H1 (cell line): ENCODE measurements at regions not wholly inside any gene's neighbourhood (a gene's known extent, or its start where the extent isn't known, plus 50 kb on each side); places are given as distances from the start of the nearest gene placed in this dataset.

Experiments used
- CTCF ChIA-PET: fragments of 300-600 bp; sonication (Branson Sonifier 250); formaldehyde crosslinking; loops from one replicate; lab custom pipeline; 2021; ENCODE audit not compliant: partially characterized antibody; lab: Charles Lee
- POLR2A ChIA-PET: fragments of 300-600 bp; sonication (Branson Sonifier 250); formaldehyde crosslinking; loops from one replicate; lab custom pipeline; 2021; ENCODE audit warnings: inconsistent platforms; ENCODE audit not compliant: partially characterized antibody; lab: Charles Lee
- DNase-seq, 2 experiments: peaks; one replicate each; pipeline versions ENCODE4 v3.0.0 to v3.0.0-alpha.2; 2010 to 2022; ENCODE audit warnings: low spot score in 2 of 2, low read depth in 1 of 2, mixed read lengths in 1 of 2
- FAIRE-seq: peaks from 2 replicates; lab custom pipeline; 2011; peaks lifted over from hg19 to GRCh38; lab: Jason Lieb, UNC
- H2AFZ ChIP-seq: 2 replicates; pipeline ENCODE4 v1.8.1; 2012; ENCODE audit warnings: low read length, inconsistent platforms
- H2AK5ac ChIP-seq: 2 replicates; pipeline ENCODE4 v1.6.1; 2013; ENCODE audit warnings: low read depth, low read length
- H2BK120ac ChIP-seq: replicated peaks from 2 replicates; pipeline ENCODE3; 2013; ENCODE audit warnings: low read depth, low read length, inconsistent platforms
- H2BK12ac ChIP-seq: 2 replicates; pipeline ENCODE4 v1.6.1; 2013; ENCODE audit warnings: low read depth, low read length
- H2BK15ac ChIP-seq: 2 replicates; pipeline ENCODE4 v1.6.1; 2013; ENCODE audit warnings: low read length
- H2BK20ac ChIP-seq: 2 replicates; pipeline ENCODE4 v1.6.1; 2013; ENCODE audit warnings: low read length
- H2BK5ac ChIP-seq: 2 replicates; pipeline ENCODE4 v1.6.1; 2013; ENCODE audit warnings: low read depth, low read length
- H3K14ac ChIP-seq: 2 replicates; pipeline ENCODE4 v1.6.1; 2013; ENCODE audit warnings: inconsistent platforms; ENCODE audit not compliant: insufficient read length
- H3K18ac ChIP-seq: 2 replicates; pipeline ENCODE4 v1.6.1; 2013; ENCODE audit warnings: low read length; ENCODE audit errors: extremely low read depth
- H3K23ac ChIP-seq: 2 replicates; pipeline ENCODE4 v1.6.1; 2013; ENCODE audit warnings: inconsistent platforms; ENCODE audit not compliant: insufficient read length
- H3K23me2 ChIP-seq: 2 replicates; pipeline ENCODE4 v1.6.1; 2013; ENCODE audit warnings: low read depth, low read length
- H3K27ac ChIP-seq: 2 replicates; pipeline ENCODE4 v1.6.1; 2011; ENCODE audit warnings: low read depth, low read length, inconsistent platforms
- H3K27me3 ChIP-seq, 4 experiments: replicated peaks in 1 of 4; 1 replicate in 1 of 4; 2 replicates in 3 of 4; pipeline versions ENCODE4 v1.6.1 to v1.8.1; 2011 to 2013; ENCODE audit warnings: low read length in 3 of 4, mild to moderate bottlenecking in 3 of 4, inconsistent platforms in 2 of 4, mixed read lengths in 2 of 4, moderate library complexity in 1 of 4; ENCODE audit not compliant: control insufficient read depth in 3 of 4, insufficient read depth in 3 of 4; ENCODE audit errors: extremely low read depth in 1 of 4
- H3K36me3 ChIP-seq, 4 experiments: 2 replicates each; pipeline versions ENCODE4 v1.6.1 to v1.8.1; 2011 to 2013; ENCODE audit warnings: mild to moderate bottlenecking in 4 of 4, low read length in 3 of 4, moderate library complexity in 2 of 4, control low read depth in 1 of 4, inconsistent platforms in 1 of 4; ENCODE audit not compliant: insufficient read depth in 4 of 4, control insufficient read depth in 2 of 4
- H3K4ac ChIP-seq: replicated peaks from 2 replicates; pipeline ENCODE3; 2013; ENCODE audit warnings: low read length, low read depth, mixed read lengths, inconsistent platforms; ENCODE audit not compliant: insufficient read length
- H3K4me1 ChIP-seq, 4 experiments: replicated peaks in 1 of 4; 1 replicate in 1 of 4; 2 replicates in 3 of 4; pipeline versions ENCODE4 v1.6.1 to v1.8.1; 2011 to 2013; ENCODE audit warnings: low read length in 3 of 4, inconsistent platforms in 2 of 4, mixed read lengths in 1 of 4; ENCODE audit not compliant: insufficient read depth in 4 of 4, control insufficient read depth in 3 of 4
- H3K4me2 ChIP-seq, 2 experiments: 2 replicates each; pipeline versions ENCODE4 v1.6.1 to v1.8.1; 2011 to 2013; ENCODE audit warnings: low read depth in 2 of 2, low read length in 2 of 2, control low read depth in 1 of 2, inconsistent platforms in 1 of 2, mild to moderate bottlenecking in 1 of 2; ENCODE audit not compliant: insufficient read depth in 1 of 2
- H3K4me3 ChIP-seq, 4 experiments: fragments of 200-600, 300-600 bp in 1 of 4; sonication (generic), shearing (Covaris generic), sonication (Bioruptor Twin) in 1 of 4; 2 replicates each; pipeline versions ENCODE4 v1.5.1 to v1.8.1; 2011 to 2016; ENCODE audit warnings: low read length in 4 of 4, low read depth in 3 of 4, control low read depth in 2 of 4, inconsistent platforms in 2 of 4, mild to moderate bottlenecking in 2 of 4, mixed read lengths in 1 of 4, moderate library complexity in 1 of 4; ENCODE audit not compliant: insufficient read depth in 2 of 4; ENCODE audit errors: extremely low read depth in 1 of 4
- H3K56ac ChIP-seq: replicated peaks from 2 replicates; pipeline ENCODE3; 2013; ENCODE audit warnings: low read depth, mild to moderate bottlenecking, mixed read lengths, low read length, inconsistent platforms; ENCODE audit not compliant: insufficient read length
- H3K79me1 ChIP-seq: 2 replicates; pipeline ENCODE4 v1.6.1; 2013; ENCODE audit warnings: low read depth, low read length, control low read depth
- H3K79me2 ChIP-seq, 2 experiments: 2 replicates each; pipeline versions ENCODE4 v1.6.1 to v1.8.1; 2012 to 2013; ENCODE audit warnings: low read length in 2 of 2, mild to moderate bottlenecking in 2 of 2, inconsistent platforms in 1 of 2; ENCODE audit not compliant: insufficient read depth in 2 of 2, control insufficient read depth in 1 of 2
- H3K9ac ChIP-seq, 4 experiments: replicated peaks in 1 of 4; 1 replicate in 1 of 4; 2 replicates in 3 of 4; pipeline versions ENCODE4 v1.6.1 to v1.8.1; 2011 to 2013; ENCODE audit warnings: low read depth in 3 of 4, low read length in 3 of 4, control low read depth in 2 of 4, mild to moderate bottlenecking in 2 of 4, moderate library complexity in 2 of 4, inconsistent platforms in 1 of 4; ENCODE audit errors: extremely low read depth in 1 of 4
- H3K9me3 ChIP-seq, 2 experiments: 2 replicates each; pipeline versions ENCODE4 v1.6.1 to v1.8.1; 2012 to 2013; ENCODE audit warnings: mild to moderate bottlenecking in 2 of 2, moderate library complexity in 2 of 2, control low read depth in 1 of 2, inconsistent platforms in 1 of 2, low read depth in 1 of 2, low read length in 1 of 2, mixed read lengths in 1 of 2; ENCODE audit not compliant: insufficient read depth in 2 of 2
- H4K20me1 ChIP-seq, 2 experiments: replicated peaks in 1 of 2; 2 replicates each; pipeline versions ENCODE3 to v1.8.1; 2011 to 2013; ENCODE audit warnings: inconsistent platforms in 2 of 2, low read length in 2 of 2, mild to moderate bottlenecking in 1 of 2; ENCODE audit not compliant: insufficient read depth in 2 of 2, control insufficient read depth in 1 of 2
- H4K5ac ChIP-seq: 2 replicates; pipeline ENCODE4 v1.6.1; 2013; ENCODE audit warnings: low read length, low read depth, mixed read lengths, inconsistent platforms; ENCODE audit not compliant: insufficient read length
- H4K8ac ChIP-seq: 2 replicates; pipeline ENCODE4 v1.8.0; 2013; ENCODE audit warnings: mild to moderate bottlenecking, moderate library complexity, low read length, inconsistent platforms; ENCODE audit not compliant: insufficient read depth; ENCODE audit errors: extremely low read depth
- H4K91ac ChIP-seq: replicated peaks from 2 replicates; pipeline ENCODE3; 2013; ENCODE audit warnings: low read length, mixed read lengths, inconsistent platforms; ENCODE audit not compliant: insufficient read length
- EGR1 ChIP-seq: IDR thresholded peaks from 2 replicates; pipeline ENCODE4 v1.6.1; 2011; ENCODE audit warnings: low read depth, low read length, borderline replicate concordance
- HDAC6 ChIP-seq: IDR thresholded peaks from one replicate; pipeline ENCODE4 v1.7.1; 2012; ENCODE audit warnings: low read depth, mild to moderate bottlenecking, inconsistent platforms, low read length, moderate library complexity
- JUN ChIP-seq: IDR thresholded peaks from 2 replicates; pipeline ENCODE4 v1.6.1; 2011; ENCODE audit warnings: low read depth, mild to moderate bottlenecking, improper control_type of control experiment, low read length
- JUND ChIP-seq: IDR thresholded peaks from 2 replicates; pipeline ENCODE4 v1.6.1; 2011; ENCODE audit warnings: mild to moderate bottlenecking, improper control_type of control experiment, low read length
- KDM4A ChIP-seq: IDR thresholded peaks from one replicate; pipeline ENCODE4 v1.7.1; 2012; ENCODE audit warnings: low read depth, mild to moderate bottlenecking, moderate library complexity, low read length, inconsistent platforms; ENCODE audit not compliant: severe bottlenecking
- POLR2AphosphoS5 ChIP-seq: IDR thresholded peaks from 2 replicates; pipeline ENCODE4 v1.6.1; 2011; ENCODE audit warnings: low read depth, low read length
- POU5F1 ChIP-seq: IDR thresholded peaks from 2 replicates; pipeline ENCODE4 v1.6.1; 2011; ENCODE audit warnings: low read depth, mild to moderate bottlenecking, low read length, moderate library complexity
- SP2 ChIP-seq: IDR thresholded peaks from 2 replicates; pipeline ENCODE4 v1.6.1; 2012; ENCODE audit warnings: mild to moderate bottlenecking, low read length, inconsistent platforms
- TAF1 ChIP-seq: IDR thresholded peaks from 2 replicates; pipeline ENCODE4 v1.6.1; 2011; ENCODE audit warnings: mild to moderate bottlenecking, low read depth, low read length
- TBP ChIP-seq: IDR thresholded peaks from 2 replicates; pipeline ENCODE4 v1.6.1; 2011; ENCODE audit warnings: low read depth, low read length, improper control_type of control experiment
- TEAD4 ChIP-seq: IDR thresholded peaks from 2 replicates; pipeline ENCODE4 v1.6.1; 2012; ENCODE audit warnings: low read depth, low read length, inconsistent platforms, mixed read lengths
- ZNF274 ChIP-seq: IDR thresholded peaks from 2 replicates; pipeline ENCODE4 v1.7.0; 2012; ENCODE audit warnings: low read length, borderline replicate concordance; ENCODE audit errors: extremely low read depth
- WGBS, 2 experiments: shearing (Covaris generic) in 1 of 2; methylation state at CpG; one replicate each; pipeline versions ENCODE4 v1.1.6 to v1.1.7; 2013 to 2015; ENCODE audit warnings: low lambda C conversion rate in 2 of 2, mixed read lengths in 2 of 2, inconsistent platforms in 1 of 2, low coverage in 1 of 2, missing lambda C conversion rate in 1 of 2; ENCODE audit not compliant: insufficient replicate concordance in 2 of 2, insufficient coverage in 1 of 2, insufficient read length in 1 of 2; ENCODE audit errors: extremely low coverage in 1 of 2, missing lambda C conversion rate in 1 of 2; 5-methylcytosine and 5-hydroxymethylcytosine counted together
- TF ChIP-seq, protein P1 (sequence below): IDR thresholded peaks from 2 replicates; pipeline ENCODE4 v1.6.1; 2012; ENCODE audit warnings: inconsistent platforms
- TF ChIP-seq, protein P2 (sequence below): IDR thresholded peaks from 2 replicates; pipeline ENCODE4 v1.6.1; 2011; ENCODE audit warnings: low read length, improper control_type of control experiment
- TF ChIP-seq, protein P3 (sequence below): IDR thresholded peaks from 2 replicates; pipeline ENCODE4 v1.6.1; 2011; ENCODE audit warnings: low read depth, mild to moderate bottlenecking, low read length; ENCODE audit not compliant: insufficient read depth

DNA sequence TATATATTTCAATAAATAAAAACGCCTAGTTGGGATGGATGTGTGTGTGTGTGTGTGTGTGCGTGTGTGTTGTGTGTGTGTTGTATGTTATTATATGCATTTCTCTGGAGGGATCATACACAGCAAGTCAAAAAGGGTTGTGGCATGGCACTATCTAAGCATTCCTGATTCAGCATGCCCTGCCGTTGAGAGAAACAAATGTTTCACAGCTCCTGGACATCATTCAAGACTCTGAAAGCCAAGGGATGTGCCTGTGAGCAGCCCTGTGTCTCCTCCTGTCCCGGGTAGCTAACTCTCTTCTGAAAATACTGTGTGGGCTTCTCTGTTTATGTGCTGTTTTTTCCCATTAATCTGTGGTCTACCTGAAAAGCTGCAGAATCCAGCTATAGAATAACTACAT, 197.9 kb upstream of the SETBP1 start:
- Histone ChIP-seq H3K4me1 (no peaks in the 10 kb centered on the region), H2BK20ac (no peak overlapping the region), H2BK15ac (no peak overlapping the region), H3K4me3 (no peak overlapping the region), H3K27ac (no peak overlapping the region), H2BK120ac (no peak overlapping the region), H2BK12ac (no peak overlapping the region), H3K27me3 (no peaks in the 10 kb centered on the region), H3K36me3 (no peaks in the 10 kb centered on the region), H3K4ac (no peak overlapping the region), H3K9ac (no peak overlapping the region), H4K91ac (no peak overlapping the region), H2AK5ac (no peak overlapping the region), H3K56ac (no peak overlapping the region), H3K23ac (no peak overlapping the region), H4K5ac (no peak overlapping the region), H3K79me1 (no peaks in the 10 kb centered on the region), H3K14ac (no peak overlapping the region), H4K8ac (no peak overlapping the region), H2AFZ (no peak overlapping the region), H3K4me2 (no peak overlapping the region), H3K9me3 (peaks cover 12 to 17% of the 10 kb centered on the region in 2 experiments), H3K23me2 (0 out of 2 replicates have a peak, but pooled peaks cover 2% of the 10 kb centered on the region), H3K79me2 (no peaks in the 10 kb centered on the region), H2BK5ac (no peak overlapping the region), H3K18ac (no peak overlapping the region), H4K20me1 (no peaks in the 10 kb centered on the region)
- 91% methylated on average over 4 of the region's 4 CpGs; no CpG with 5 or more reads in 1 of the 2 experiments for WGBS, 2 experiments
- ChIA-PET POLR2A (no interaction called here), CTCF (no interaction called here)
- FAIRE-seq (no peak), DNase-seq (no peak)
- TF ChIP-seq EGR1 (no peak), JUND (no peak), KDM4A (no peak), TBP (no peak), TEAD4 (no peak), TAF1 (no peak), HDAC6 (no peak), POLR2AphosphoS5 (no peak), POU5F1 (no peak), SP2 (no peak), ZNF274 (no peak), JUN (no peak)
- TF ChIP-seq, protein P1, sequence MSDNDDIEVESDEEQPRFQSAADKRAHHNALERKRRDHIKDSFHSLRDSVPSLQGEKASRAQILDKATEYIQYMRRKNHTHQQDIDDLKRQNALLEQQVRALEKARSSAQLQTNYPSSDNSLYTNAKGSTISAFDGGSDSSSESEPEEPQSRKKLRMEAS = no peak
- TF ChIP-seq, protein P2, sequence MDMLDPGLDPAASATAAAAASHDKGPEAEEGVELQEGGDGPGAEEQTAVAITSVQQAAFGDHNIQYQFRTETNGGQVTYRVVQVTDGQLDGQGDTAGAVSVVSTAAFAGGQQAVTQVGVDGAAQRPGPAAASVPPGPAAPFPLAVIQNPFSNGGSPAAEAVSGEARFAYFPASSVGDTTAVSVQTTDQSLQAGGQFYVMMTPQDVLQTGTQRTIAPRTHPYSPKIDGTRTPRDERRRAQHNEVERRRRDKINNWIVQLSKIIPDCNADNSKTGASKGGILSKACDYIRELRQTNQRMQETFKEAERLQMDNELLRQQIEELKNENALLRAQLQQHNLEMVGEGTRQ = no peak
- TF ChIP-seq, protein P3, sequence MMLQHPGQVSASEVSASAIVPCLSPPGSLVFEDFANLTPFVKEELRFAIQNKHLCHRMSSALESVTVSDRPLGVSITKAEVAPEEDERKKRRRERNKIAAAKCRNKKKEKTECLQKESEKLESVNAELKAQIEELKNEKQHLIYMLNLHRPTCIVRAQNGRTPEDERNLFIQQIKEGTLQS = no peak
